Fibroblast of gingiva (primary cell): ENCODE measurements at regions not wholly inside any gene's neighbourhood (a gene's known extent, or its start where the extent isn't known, plus 50 kb on each side); places are given as distances from the start of the nearest gene placed in this dataset.
"Not testable (repeated sequence)": the region's sequence is repeated elsewhere in the genome, so short reads cannot be mapped to it uniquely, and the experiment has no call there.

ENCODE experiments used
- DNase-seq: peaks from one replicate; pipeline ENCODE4 v3.0.0-alpha.2; 2011; ENCODE audit warnings: low read depth

GRCh38 chr2:8253781-8254180 is 428.1 kb upstream of the ID2 start:
- DNase-seq = no peak

GRCh38 chr2:8254214-8254613 is 427.6 kb upstream of the ID2 start:
- DNase-seq = not testable (repeated sequence)

GRCh38 chr2:8254791-8255447 is 426.9 kb upstream of the ID2 start:
- no peak for DNase-seq

- DNase-seq = no peak
Observed at GRCh38 chr2:8255448-8255800, 426.4 kb upstream of the ID2 start.

- DNase-seq = no peak
Observed at GRCh38 chr2:8256905-8257304, 425.0 kb upstream of the ID2 start.

- DNase-seq = no peak
Observed at GRCh38 chr2:8257502-8257901, 424.4 kb upstream of the ID2 start.

- DNase-seq = no peak
Observed at GRCh38 chr2:8258406-8258805, 423.4 kb upstream of the ID2 start.

- no peak for DNase-seq
Observed at GRCh38 chr2:8259106-8259840, 422.6 kb upstream of the ID2 start.

- no peak for DNase-seq
Observed at GRCh38 chr2:8259841-8260178, 422.0 kb upstream of the ID2 start.

- no peak for DNase-seq
Observed at GRCh38 chr2:8260213-8260612, 421.6 kb upstream of the ID2 start.

GRCh38 chr2:8263901-8264300 is 418.0 kb upstream of the ID2 start:
- no peak for DNase-seq

- no peak for DNase-seq
Observed at GRCh38 chr2:8264981-8265380, 416.9 kb upstream of the ID2 start.

GRCh38 chr2:8265476-8266226 is 416.2 kb upstream of the ID2 start:
- DNase-seq = no peak

- no peak for DNase-seq
Observed at GRCh38 chr2:8266563-8266962, 415.3 kb upstream of the ID2 start.

GRCh38 chr2:8267048-8267447 is 414.8 kb upstream of the ID2 start:
- DNase-seq = no peak

- DNase-seq = no peak
Observed at GRCh38 chr2:8267721-8268120, 414.1 kb upstream of the ID2 start.

GRCh38 chr2:8268172-8268783 is 413.6 kb upstream of the ID2 start:
- DNase-seq = no peak

GRCh38 chr2:8270699-8271098 is 411.2 kb upstream of the ID2 start:
- DNase-seq = no peak

- DNase-seq = no peak
Observed at GRCh38 chr2:8271461-8271860, 410.4 kb upstream of the ID2 start.

- DNase-seq = no peak
Observed at GRCh38 chr2:8276026-8276425, 405.8 kb upstream of the ID2 start.

GRCh38 chr2:8277921-8278571 is 403.8 kb upstream of the ID2 start:
- DNase-seq = no peak

GRCh38 chr2:8278709-8279354 is 403.0 kb upstream of the ID2 start:
- DNase-seq = no peak
